GM06990 (cell line): ENCODE measurements at regions not wholly inside any gene's neighbourhood (a gene's known extent, or its start where the extent isn't known, plus 50 kb on each side); places are given as distances from the start of the nearest gene placed in this dataset.
A peak's percentile ranks its signal among the peaks of the same experiment; 100 is the strongest.

Experiments used
- DNase-seq: peaks from one replicate; pipeline ENCODE4 v3.0.0-alpha.2; 2011; ENCODE audit not compliant: insufficient read length; ENCODE audit errors: extremely low read depth
- H3K27me3 ChIP-seq: replicated peaks from 2 replicates; pipeline ENCODE4 v1.6.0; 2011; ENCODE audit warnings: low read length; ENCODE audit not compliant: control insufficient read depth, insufficient read depth
- H3K36me3 ChIP-seq: 2 replicates; pipeline ENCODE4 v1.5.1; 2011; ENCODE audit warnings: low read length; ENCODE audit not compliant: control insufficient read depth, insufficient read depth
- H3K4me3 ChIP-seq: replicated peaks from 2 replicates; pipeline ENCODE4 v1.5.1; 2011; ENCODE audit warnings: low read depth, mild to moderate bottlenecking, control low read depth, low read length
- TF ChIP-seq, protein P1 (sequence below): IDR thresholded peaks from 2 replicates; pipeline ENCODE4 v1.5.1; 2011; ENCODE audit warnings: low read length, control low read depth, mild to moderate bottlenecking, inconsistent platforms; ENCODE audit not compliant: insufficient read depth, poor library complexity, severe bottlenecking

- Histone ChIP-seq H3K27me3 (no peaks in the 10 kb centered on the region), H3K4me3 (no peak overlapping the region), H3K36me3 (no peaks in the 10 kb centered on the region)
- TF ChIP-seq, protein P1, sequence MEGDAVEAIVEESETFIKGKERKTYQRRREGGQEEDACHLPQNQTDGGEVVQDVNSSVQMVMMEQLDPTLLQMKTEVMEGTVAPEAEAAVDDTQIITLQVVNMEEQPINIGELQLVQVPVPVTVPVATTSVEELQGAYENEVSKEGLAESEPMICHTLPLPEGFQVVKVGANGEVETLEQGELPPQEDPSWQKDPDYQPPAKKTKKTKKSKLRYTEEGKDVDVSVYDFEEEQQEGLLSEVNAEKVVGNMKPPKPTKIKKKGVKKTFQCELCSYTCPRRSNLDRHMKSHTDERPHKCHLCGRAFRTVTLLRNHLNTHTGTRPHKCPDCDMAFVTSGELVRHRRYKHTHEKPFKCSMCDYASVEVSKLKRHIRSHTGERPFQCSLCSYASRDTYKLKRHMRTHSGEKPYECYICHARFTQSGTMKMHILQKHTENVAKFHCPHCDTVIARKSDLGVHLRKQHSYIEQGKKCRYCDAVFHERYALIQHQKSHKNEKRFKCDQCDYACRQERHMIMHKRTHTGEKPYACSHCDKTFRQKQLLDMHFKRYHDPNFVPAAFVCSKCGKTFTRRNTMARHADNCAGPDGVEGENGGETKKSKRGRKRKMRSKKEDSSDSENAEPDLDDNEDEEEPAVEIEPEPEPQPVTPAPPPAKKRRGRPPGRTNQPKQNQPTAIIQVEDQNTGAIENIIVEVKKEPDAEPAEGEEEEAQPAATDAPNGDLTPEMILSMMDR = peak; percentile 32
- no peak for DNase-seq
Measured at GRCh38 chr6:16819752-16820151, 58.5 kb upstream of the ATXN1 start.

GRCh38 chr6:16818992-16819626 is 57.8 kb upstream of the ATXN1 start:
- TF ChIP-seq, protein P1 = no peak
- DNase-seq = no peak
- H3K36me3 ChIP-seq = no peaks in the 10 kb centered on the region
- H3K4me3 ChIP-seq = no peak overlapping the region
- H3K27me3 ChIP-seq = no peaks in the 10 kb centered on the region

GRCh38 chr6:16817594-16817993 is 56.3 kb upstream of the ATXN1 start:
- TF ChIP-seq, protein P1 = no peak
- Histone ChIP-seq H3K27me3 (no peaks in the 10 kb centered on the region), H3K4me3 (no peak overlapping the region), H3K36me3 (no peaks in the 10 kb centered on the region)
- DNase-seq = no peak

GRCh38 chr6:16816891-16817290 is 55.6 kb upstream of the ATXN1 start:
- no peak for DNase-seq
- TF ChIP-seq, protein P1 = no peak
- Histone ChIP-seq H3K4me3 (no peak overlapping the region), H3K36me3 (no peaks in the 10 kb centered on the region), H3K27me3 (no peaks in the 10 kb centered on the region)

GRCh38 chr6:16812993-16813392 is 51.7 kb upstream of the ATXN1 start:
- no peak for DNase-seq
- Histone ChIP-seq H3K36me3 (no peaks in the 10 kb centered on the region), H3K4me3 (no peak overlapping the region), H3K27me3 (no peaks in the 10 kb centered on the region)
- TF ChIP-seq, protein P1 = no peak

- no peak overlapping the region for H3K4me3 ChIP-seq
- TF ChIP-seq, protein P1 = no peak
- no peaks in the 10 kb centered on the region for H3K27me3 ChIP-seq
- H3K36me3 ChIP-seq = no peaks in the 10 kb centered on the region
- no peak for DNase-seq
Measured at GRCh38 chr6:16811277-16811979, 50.2 kb upstream of the ATXN1 start.
